ENCODE measurements at regions not wholly inside any gene's neighbourhood (a gene's known extent, or its start where the extent isn't known, plus 50 kb on each side); places are given as distances from the start of the nearest gene placed in this dataset.
A peak's percentile ranks its signal among the peaks of the same experiment; 100 is the strongest.
"Not testable (repeated sequence)": the region's sequence is repeated elsewhere in the genome, so short reads cannot be mapped to it uniquely, and the experiment has no call there.

DNA sequence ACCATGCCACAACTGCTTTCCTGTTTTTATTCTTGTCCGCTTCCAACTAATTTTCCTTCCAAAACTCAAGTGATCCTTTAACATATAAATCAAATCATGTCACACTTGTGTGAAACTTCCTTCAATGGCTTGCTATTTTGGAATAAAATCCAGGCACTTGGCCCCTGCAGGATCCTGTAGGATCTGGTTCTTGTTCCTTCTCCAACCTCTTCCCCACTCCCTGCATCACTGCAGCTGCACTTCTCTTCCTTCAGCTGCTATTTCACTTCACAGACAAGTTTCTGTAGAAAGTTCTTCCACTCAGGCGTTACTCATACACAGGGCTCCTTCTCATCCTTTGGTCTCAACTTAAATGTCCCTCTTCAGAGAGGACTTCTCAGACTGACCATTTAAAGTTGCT, 239.7 kb upstream of the BTG1 start:
- DNase-seq, result no peak

GRCh38 chr12:92384571-92384970, 238.9 kb upstream of the BTG1 start:
- DNase-seq, result no peak

- no peak for DNase-seq
These were observed 236.8 kb upstream of the BTG1 start for GRCh38 chr12:92382383-92382878.

GRCh38 chr12:92381856-92382255, 236.2 kb upstream of the BTG1 start:
- no peak for DNase-seq

DNA sequence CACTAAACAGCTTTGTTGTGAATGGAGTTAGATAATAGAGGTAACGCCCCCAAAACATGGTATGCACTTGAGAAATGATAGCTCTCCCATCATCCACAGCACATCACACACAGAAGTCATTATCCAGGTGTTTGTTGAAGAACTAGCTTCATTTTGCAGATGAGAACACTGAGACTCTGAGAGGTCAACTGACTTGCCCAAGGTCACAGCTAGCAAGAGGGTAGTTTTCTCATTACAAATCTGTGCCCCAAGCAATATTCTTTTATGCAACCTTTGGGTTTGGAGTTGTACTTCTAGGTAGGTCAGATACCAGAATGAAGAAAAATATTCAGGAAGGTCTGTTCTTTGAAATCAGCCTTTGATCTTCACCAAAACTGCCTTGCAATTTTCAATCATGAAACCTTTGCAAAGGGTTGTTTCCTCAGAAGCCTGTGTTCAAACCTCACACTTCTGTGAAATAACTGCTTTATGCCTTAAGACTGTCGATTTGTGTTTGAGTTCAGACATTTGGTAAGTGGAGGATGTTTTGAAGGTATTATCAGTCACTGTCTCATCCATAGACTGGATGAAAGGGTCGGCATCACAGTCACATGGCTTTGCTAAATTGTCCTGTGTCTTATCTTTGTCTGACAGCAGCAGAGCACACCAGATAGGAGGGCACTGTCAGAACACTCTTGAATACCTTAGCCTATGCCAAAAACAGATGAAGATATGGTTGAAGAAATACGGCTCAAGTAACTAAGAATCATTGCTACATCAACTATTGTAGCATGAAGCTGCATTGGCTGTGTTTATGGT, 233.2 kb upstream of the BTG1 start:
- DNase-seq, result no peak

DNA sequence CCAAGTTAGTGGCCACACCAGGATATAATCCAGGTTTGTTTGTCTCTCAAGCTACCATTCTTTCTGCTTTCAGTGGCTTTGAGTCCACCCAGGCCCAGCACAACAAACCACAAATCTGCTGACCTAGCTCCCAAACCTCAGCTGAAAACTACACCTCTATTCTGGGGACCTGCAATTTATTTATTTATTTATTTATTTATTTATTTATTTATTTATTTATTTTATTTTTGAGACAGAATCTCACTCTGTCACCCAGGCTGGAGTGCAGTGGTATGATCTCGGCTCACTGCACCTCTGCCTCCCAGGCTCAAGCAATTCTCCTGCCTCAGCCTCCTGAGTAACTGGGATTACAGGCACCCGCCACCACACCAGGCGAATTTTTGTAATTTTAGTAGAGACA, 229.9 kb upstream of the BTG1 start:
- not testable (repeated sequence) for DNase-seq

DNA sequence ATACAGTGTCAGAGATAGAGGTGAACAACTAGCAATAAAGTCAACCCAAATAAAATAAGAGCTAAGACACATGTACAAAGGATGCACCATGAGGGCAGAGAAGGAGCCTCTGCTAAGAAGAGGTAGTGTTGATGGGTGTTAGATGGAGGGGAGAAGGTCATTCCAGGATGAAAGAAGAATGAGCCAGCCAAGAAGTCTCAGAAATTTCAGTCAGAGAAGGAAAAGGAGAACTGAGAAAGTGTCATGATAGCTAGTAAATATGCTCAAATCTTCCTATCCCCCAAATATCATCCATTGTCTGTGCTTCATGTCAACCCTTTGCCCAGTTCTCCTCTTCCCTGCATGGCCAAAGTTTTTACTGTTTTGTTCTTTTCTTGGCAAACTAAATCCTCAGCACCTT, 225.2 kb upstream of the BTG1 start:
- DNase-seq, result no peak

DNA sequence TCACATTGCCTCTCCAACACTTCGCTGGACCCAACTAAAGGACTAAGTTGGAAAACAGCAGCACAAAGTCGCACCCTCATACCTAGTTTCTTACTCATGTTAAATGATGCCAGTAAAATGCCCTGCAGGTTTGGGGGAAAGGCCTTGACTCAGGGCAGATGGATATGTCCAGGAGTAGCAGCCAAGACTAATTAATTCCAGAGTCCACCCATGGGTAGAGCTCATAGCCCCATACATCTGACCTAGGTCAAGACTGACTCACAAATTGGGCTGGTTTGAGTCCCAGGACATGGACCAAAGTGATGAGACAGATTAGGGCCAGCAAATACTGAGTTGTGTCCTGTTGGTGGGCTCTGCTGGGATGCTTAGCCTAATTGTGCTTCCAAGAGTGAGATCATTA, 224.0 kb upstream of the BTG1 start:
- DNase-seq, result no peak

DNA sequence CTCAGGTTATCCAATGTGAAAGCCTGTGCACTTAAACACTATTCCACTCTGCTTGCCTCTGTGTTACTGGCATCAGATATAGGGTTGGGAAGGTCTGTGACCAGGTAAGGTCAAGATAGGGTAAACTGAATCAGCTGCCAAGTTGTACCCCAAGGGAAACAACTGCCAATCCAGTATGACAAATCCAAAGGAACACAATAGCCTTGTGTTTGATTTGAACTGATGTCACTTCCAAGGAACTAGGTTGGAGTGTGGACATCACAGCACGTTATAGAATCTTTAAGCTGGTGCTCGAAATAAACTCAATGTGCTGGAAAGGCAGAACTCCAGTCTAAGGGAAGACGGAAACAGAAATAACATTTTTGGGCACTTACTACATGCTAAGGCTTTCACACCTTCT, 223.4 kb upstream of the BTG1 start:
- DNase-seq, result no peak

GRCh38 chr12:92365836-92366235, 220.2 kb upstream of the BTG1 start:
- no peak for DNase-seq

GRCh38 chr12:92365333-92365732, 219.7 kb upstream of the BTG1 start:
- DNase-seq, result no peak

DNA sequence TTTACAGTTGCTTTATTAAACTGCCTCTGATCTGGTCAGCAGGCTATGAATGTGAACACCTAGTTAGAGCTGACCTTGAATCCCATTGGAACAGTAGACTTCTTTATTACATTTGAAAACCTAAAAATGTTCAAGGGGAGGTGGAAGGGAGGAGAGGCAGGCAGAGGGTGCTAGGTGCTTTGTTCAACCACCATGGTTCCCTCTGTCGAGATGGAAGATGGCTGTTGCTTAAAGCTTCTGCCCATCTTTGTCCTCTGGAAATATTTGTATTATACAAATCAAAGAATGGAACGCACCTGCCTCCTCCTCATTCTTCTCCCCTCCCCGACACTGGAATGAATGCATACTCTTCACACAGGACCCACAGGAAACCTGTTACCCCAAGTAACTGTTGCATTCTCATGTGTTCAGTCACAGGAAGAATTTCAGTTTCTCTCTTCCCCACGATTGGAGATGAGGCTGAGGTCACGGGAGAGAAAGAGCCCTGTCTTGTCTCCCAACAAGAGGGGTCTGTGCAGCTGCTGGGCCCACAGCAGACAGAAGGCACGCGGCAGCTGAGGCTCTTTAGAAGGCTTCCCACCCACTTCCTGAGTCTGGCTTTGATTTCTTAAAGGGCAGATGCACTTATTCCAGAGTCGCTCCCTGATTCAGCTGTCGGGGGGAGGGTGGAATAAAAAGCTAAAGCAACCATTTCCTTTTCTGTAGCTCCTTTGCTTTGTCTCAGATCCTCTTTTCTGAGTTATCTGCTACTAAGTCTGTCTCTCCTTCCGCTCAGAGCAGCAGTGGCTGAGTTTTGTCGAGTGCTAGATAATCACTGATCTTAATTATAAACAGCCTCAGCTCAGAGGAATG, 217.9 kb upstream of the BTG1 start:
- DNase-seq, result peak; percentile 12

DNA sequence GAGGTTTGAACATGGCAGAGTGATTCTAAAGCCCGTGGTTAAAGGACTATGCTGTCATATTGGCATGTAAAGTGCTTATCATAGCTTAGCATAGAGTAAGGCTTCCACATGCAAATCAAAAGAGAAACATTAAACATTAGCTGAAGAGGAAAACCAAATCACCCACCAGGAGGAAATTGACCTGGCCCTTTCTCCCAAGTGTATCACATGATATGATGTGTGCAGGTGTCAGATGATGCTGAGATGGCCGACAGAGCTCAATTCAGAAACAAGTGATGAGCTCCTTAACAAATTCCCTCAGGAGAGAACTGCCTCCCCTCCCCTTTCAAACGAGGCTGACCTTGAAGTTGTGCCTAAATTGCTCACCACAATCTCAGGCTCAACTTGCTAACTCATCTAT, 217.1 kb upstream of the BTG1 start:
- DNase-seq, result no peak

- no peak for DNase-seq
These were observed 216.5 kb upstream of the BTG1 start for GRCh38 chr12:92362126-92362525.

DNA sequence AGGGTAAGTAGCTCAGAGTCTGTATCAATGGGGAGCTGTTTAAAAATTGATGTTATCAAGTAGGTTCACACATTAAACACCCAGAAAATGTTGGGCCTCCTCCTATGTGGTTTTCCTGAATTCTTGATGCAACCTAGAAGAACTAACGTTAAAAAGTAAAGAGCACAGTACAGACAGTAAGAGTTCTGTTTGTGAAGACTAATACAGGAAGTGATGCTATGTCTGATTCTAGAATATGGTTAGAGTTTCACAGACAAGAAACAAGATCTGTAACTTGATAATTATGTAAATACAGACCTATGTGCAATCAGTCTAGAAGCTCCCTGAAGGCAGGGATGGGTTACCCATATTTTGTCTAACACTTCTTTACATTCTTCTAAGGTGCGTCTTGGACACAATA, 214.9 kb upstream of the BTG1 start:
- no peak for DNase-seq

GRCh38 chr12:92359581-92360209, 214.0 kb upstream of the BTG1 start:
- no peak for DNase-seq

DNA sequence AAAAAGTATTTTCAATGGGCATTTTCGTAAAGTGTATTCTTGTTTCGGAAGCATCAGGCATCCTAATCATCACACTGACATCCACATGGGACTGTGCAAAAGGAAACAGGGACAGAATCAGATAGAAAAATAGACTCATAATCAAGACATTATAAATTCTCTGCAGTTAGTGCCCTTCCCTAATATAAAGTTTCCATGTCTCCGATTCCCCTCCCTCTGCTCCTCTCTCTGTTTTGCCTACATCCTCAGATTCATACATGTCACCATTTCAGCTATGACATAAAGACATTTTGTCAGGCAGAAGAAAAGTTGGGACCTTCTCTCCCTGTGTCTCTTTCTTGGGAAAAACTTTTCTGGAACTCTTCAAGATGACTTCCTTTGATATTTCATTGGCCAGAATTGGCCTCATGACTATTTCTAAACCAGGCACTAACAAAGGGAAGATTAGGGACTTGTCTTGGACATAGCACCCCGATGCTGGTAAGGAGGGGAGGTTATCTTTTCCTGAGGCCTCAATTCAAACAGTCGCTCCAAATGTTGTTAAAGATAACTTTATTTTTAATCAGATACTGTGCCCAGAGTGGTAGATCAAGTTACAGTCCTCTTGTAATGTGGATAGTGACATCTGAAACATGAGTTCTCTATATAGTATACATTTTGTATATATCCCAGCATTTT, 212.1 kb upstream of the BTG1 start:
- DNase-seq, result no peak

DNA sequence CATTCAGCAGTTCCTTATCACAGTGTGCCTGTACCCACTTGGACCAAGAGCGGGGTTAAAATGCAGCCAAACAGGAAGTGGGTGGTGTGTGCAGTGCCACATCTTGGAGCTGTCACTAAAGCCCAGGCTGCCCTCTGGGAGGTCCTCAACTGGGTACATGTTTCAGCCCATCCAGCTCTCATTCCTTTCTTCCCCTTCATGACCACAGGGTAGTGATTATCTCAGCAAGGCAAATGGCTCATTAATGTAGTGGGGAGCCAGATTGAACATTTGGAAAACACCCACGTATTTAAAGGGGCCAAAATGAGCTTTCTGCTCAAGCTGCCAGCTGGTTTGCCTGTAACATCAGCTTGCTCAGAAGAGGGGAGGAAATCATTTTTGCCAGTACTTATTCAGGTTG, 210.8 kb upstream of the BTG1 start:
- DNase-seq, result no peak

DNA sequence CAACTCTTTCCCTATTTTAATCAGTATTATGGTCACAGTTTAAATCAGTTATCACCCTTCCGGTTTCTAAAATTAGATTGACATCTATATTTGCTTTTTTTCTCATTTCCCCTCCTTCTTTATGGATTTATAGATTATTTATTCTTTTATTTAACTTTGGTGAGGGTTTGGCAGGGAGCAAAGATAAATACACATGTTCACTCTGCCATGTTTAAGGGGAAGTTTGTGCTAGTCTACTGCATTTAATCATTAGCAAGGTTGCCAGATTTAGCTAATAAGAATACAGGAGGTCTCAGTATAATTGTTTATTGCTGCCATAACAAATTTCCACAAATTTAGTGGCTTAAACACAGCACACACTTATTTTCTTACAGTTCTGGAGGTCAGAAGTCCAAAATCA, 204.0 kb upstream of the BTG1 start:
- no peak for DNase-seq

DNA sequence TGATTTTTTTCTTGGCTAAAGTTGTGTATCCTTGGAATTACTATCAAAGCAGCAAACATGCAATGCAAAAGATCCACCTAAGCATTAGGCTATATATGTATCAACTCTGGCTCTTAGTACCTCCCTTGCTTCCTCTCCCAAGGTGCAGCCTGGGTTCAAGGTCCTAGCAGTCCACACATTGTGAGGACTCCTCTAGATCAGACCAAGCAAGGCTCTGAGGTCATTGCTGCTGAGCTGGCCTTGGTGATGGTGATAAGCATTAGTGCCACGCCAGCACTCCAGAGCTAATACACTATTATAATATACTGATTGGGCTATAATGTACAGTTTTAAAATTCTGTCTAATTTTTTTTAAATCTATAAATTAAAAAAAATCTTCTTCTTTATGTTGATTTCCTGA, 196.9 kb upstream of the BTG1 start:
- DNase-seq, result no peak

GRCh38 chr12:92341065-92341668, 195.5 kb upstream of the BTG1 start:
- no peak for DNase-seq

- DNase-seq, result no peak
These were observed 194.9 kb upstream of the BTG1 start for GRCh38 chr12:92340441-92341064.
